ENCODE measurements at regions not wholly inside any gene's neighbourhood (a gene's known extent, or its start where the extent isn't known, plus 50 kb on each side); places are given as distances from the start of the nearest gene placed in this dataset.

GRCh38 chr11:134482865-134483264 lies 70.8 kb upstream of the B3GAT1 start:
- no peaks in the 10 kb centered on the region for H3K4me1 ChIP-seq (ENCODE audit: control insufficient read depth, insufficient read depth, low read length)
- H3K36me3 ChIP-seq (ENCODE audit: control insufficient read depth in 2 of 2, insufficient read depth in 2 of 2, low read length in 2 of 2) = no peaks in the 10 kb centered on the region
- H3K27me3 ChIP-seq (ENCODE audit: control insufficient read depth in 1 of 2, insufficient read depth in 2 of 2, low read length in 2 of 2) = peaks cover 0 to 12% of the 10 kb centered on the region in 2 donors
- no peak overlapping the region for H3K4me3 ChIP-seq (ENCODE audit: low read length in 2 of 2)
- H3K9me3 ChIP-seq (ENCODE audit: control insufficient read depth in 2 of 2, low read length in 2 of 2) = no peaks in the 10 kb centered on the region
- no peak overlapping the region for H3K27ac ChIP-seq (ENCODE audit: low read length)
- no peak overlapping the region for H3K9ac ChIP-seq (ENCODE audit: low read length in 2 of 2)

GRCh38 chr11:134481933-134482527 lies 70.0 kb upstream of the B3GAT1 start:
- no peaks in the 10 kb centered on the region for H3K4me1 ChIP-seq (ENCODE audit: control insufficient read depth, insufficient read depth, low read length)
- no peak overlapping the region for H3K27ac ChIP-seq (ENCODE audit: low read length)
- no peaks in the 10 kb centered on the region for H3K9me3 ChIP-seq (ENCODE audit: control insufficient read depth in 2 of 2, low read length in 2 of 2)
- H3K36me3 ChIP-seq (ENCODE audit: control insufficient read depth in 2 of 2, insufficient read depth in 2 of 2, low read length in 2 of 2) = no peaks in the 10 kb centered on the region
- no peak overlapping the region for H3K9ac ChIP-seq (ENCODE audit: low read length in 2 of 2)
- H3K27me3 ChIP-seq (ENCODE audit: control insufficient read depth in 1 of 2, insufficient read depth in 2 of 2, low read length in 2 of 2) = peaks cover 0 to 9% of the 10 kb centered on the region in 2 donors
- no peak overlapping the region for H3K4me3 ChIP-seq (ENCODE audit: low read length in 2 of 2)

GRCh38 chr11:134481135-134481534 lies 69.1 kb upstream of the B3GAT1 start:
- Histone ChIP-seq H3K36me3 (ENCODE audit: control insufficient read depth in 2 of 2, insufficient read depth in 2 of 2, low read length in 2 of 2) (no peaks in the 10 kb centered on the region), H3K9me3 (ENCODE audit: control insufficient read depth in 2 of 2, low read length in 2 of 2) (no peaks in the 10 kb centered on the region), H3K4me1 (ENCODE audit: control insufficient read depth, insufficient read depth, low read length) (no peaks in the 10 kb centered on the region), H3K27me3 (ENCODE audit: control insufficient read depth in 1 of 2, insufficient read depth in 2 of 2, low read length in 2 of 2) (peaks cover 0 to 8% of the 10 kb centered on the region in 2 donors), H3K27ac (ENCODE audit: low read length) (no peak overlapping the region), H3K9ac (ENCODE audit: low read length in 2 of 2) (no peak overlapping the region), H3K4me3 (ENCODE audit: low read length in 2 of 2) (no peak overlapping the region)

- no peaks in the 10 kb centered on the region for H3K9me3 ChIP-seq (ENCODE audit: control insufficient read depth in 2 of 2, low read length in 2 of 2)
- H3K36me3 ChIP-seq (ENCODE audit: control insufficient read depth in 2 of 2, insufficient read depth in 2 of 2, low read length in 2 of 2) = no peaks in the 10 kb centered on the region
- H3K4me3 ChIP-seq (ENCODE audit: low read length in 2 of 2) = no peak overlapping the region
- H3K27me3 ChIP-seq (ENCODE audit: control insufficient read depth in 1 of 2, insufficient read depth in 2 of 2, low read length in 2 of 2) = peaks cover 4 to 13% of the 10 kb centered on the region in 2 donors
- no peaks in the 10 kb centered on the region for H3K4me1 ChIP-seq (ENCODE audit: control insufficient read depth, insufficient read depth, low read length)
- H3K27ac ChIP-seq (ENCODE audit: low read length) = no peak overlapping the region
- no peak overlapping the region for H3K9ac ChIP-seq (ENCODE audit: low read length in 2 of 2)
Measured at GRCh38 chr11:134480136-134480712, 68.2 kb upstream of the B3GAT1 start.

GRCh38 chr11:134479206-134480135 lies 67.4 kb upstream of the B3GAT1 start:
- Histone ChIP-seq H3K27me3 (ENCODE audit: control insufficient read depth in 1 of 2, insufficient read depth in 2 of 2, low read length in 2 of 2) (peaks cover 7 to 18% of the 10 kb centered on the region in 2 donors), H3K4me1 (ENCODE audit: control insufficient read depth, insufficient read depth, low read length) (no peaks in the 10 kb centered on the region), H3K9ac (ENCODE audit: low read length in 2 of 2) (no peak overlapping the region), H3K4me3 (ENCODE audit: low read length in 2 of 2) (no peak overlapping the region), H3K9me3 (ENCODE audit: control insufficient read depth in 2 of 2, low read length in 2 of 2) (no peaks in the 10 kb centered on the region), H3K27ac (ENCODE audit: low read length) (no peak overlapping the region), H3K36me3 (ENCODE audit: control insufficient read depth in 2 of 2, insufficient read depth in 2 of 2, low read length in 2 of 2) (no peaks in the 10 kb centered on the region)

- Histone ChIP-seq H3K27ac (ENCODE audit: low read length) (no peak overlapping the region), H3K9ac (ENCODE audit: low read length in 2 of 2) (no peak overlapping the region), H3K27me3 (ENCODE audit: control insufficient read depth in 1 of 2, insufficient read depth in 2 of 2, low read length in 2 of 2) (peaks cover 7 to 23% of the 10 kb centered on the region in 2 donors), H3K36me3 (ENCODE audit: control insufficient read depth in 2 of 2, insufficient read depth in 2 of 2, low read length in 2 of 2) (no peaks in the 10 kb centered on the region), H3K4me1 (ENCODE audit: control insufficient read depth, insufficient read depth, low read length) (no peaks in the 10 kb centered on the region), H3K4me3 (ENCODE audit: low read length in 2 of 2) (no peak overlapping the region), H3K9me3 (ENCODE audit: control insufficient read depth in 2 of 2, low read length in 2 of 2) (no peaks in the 10 kb centered on the region)
Measured at GRCh38 chr11:134478611-134479010, 66.6 kb upstream of the B3GAT1 start.

GRCh38 chr11:134478176-134478575 lies 66.1 kb upstream of the B3GAT1 start:
- Histone ChIP-seq H3K9ac (ENCODE audit: low read length in 2 of 2) (no peak overlapping the region), H3K36me3 (ENCODE audit: control insufficient read depth in 2 of 2, insufficient read depth in 2 of 2, low read length in 2 of 2) (no peaks in the 10 kb centered on the region), H3K27me3 (ENCODE audit: control insufficient read depth in 1 of 2, insufficient read depth in 2 of 2, low read length in 2 of 2) (peaks cover 7 to 26% of the 10 kb centered on the region in 2 donors), H3K4me3 (ENCODE audit: low read length in 2 of 2) (no peak overlapping the region), H3K9me3 (ENCODE audit: control insufficient read depth in 2 of 2, low read length in 2 of 2) (no peaks in the 10 kb centered on the region), H3K27ac (ENCODE audit: low read length) (no peak overlapping the region), H3K4me1 (ENCODE audit: control insufficient read depth, insufficient read depth, low read length) (no peaks in the 10 kb centered on the region)

GRCh38 chr11:134477486-134477885 lies 65.4 kb upstream of the B3GAT1 start:
- no peaks in the 10 kb centered on the region for H3K36me3 ChIP-seq (ENCODE audit: control insufficient read depth in 2 of 2, insufficient read depth in 2 of 2, low read length in 2 of 2)
- H3K4me1 ChIP-seq (ENCODE audit: control insufficient read depth, insufficient read depth, low read length) = no peaks in the 10 kb centered on the region
- no peak overlapping the region for H3K4me3 ChIP-seq (ENCODE audit: low read length in 2 of 2)
- peaks cover 13 to 26% of the 10 kb centered on the region in 2 donors for H3K27me3 ChIP-seq (ENCODE audit: control insufficient read depth in 1 of 2, insufficient read depth in 2 of 2, low read length in 2 of 2)
- no peak overlapping the region for H3K9ac ChIP-seq (ENCODE audit: low read length in 2 of 2)
- no peak overlapping the region for H3K27ac ChIP-seq (ENCODE audit: low read length)
- no peaks in the 10 kb centered on the region for H3K9me3 ChIP-seq (ENCODE audit: control insufficient read depth in 2 of 2, low read length in 2 of 2)

GRCh38 chr11:134476435-134477021 lies 64.5 kb upstream of the B3GAT1 start:
- no peaks in the 10 kb centered on the region for H3K36me3 ChIP-seq (ENCODE audit: control insufficient read depth in 2 of 2, insufficient read depth in 2 of 2, low read length in 2 of 2)
- no peak overlapping the region for H3K27ac ChIP-seq (ENCODE audit: low read length)
- no peaks in the 10 kb centered on the region for H3K4me1 ChIP-seq (ENCODE audit: control insufficient read depth, insufficient read depth, low read length)
- H3K4me3 ChIP-seq (ENCODE audit: low read length in 2 of 2) = no peak overlapping the region
- H3K9ac ChIP-seq (ENCODE audit: low read length in 2 of 2) = no peak overlapping the region
- no peaks in the 10 kb centered on the region for H3K9me3 ChIP-seq (ENCODE audit: control insufficient read depth in 2 of 2, low read length in 2 of 2)
- H3K27me3 ChIP-seq (ENCODE audit: control insufficient read depth in 1 of 2, insufficient read depth in 2 of 2, low read length in 2 of 2) = peaks cover 17 to 32% of the 10 kb centered on the region in 2 donors

GRCh38 chr11:134475951-134476350 lies 63.9 kb upstream of the B3GAT1 start:
- H3K4me1 ChIP-seq (ENCODE audit: control insufficient read depth, insufficient read depth, low read length) = no peaks in the 10 kb centered on the region
- H3K36me3 ChIP-seq (ENCODE audit: control insufficient read depth in 2 of 2, insufficient read depth in 2 of 2, low read length in 2 of 2) = no peaks in the 10 kb centered on the region
- H3K4me3 ChIP-seq (ENCODE audit: low read length in 2 of 2) = no peak overlapping the region
- no peaks in the 10 kb centered on the region for H3K9me3 ChIP-seq (ENCODE audit: control insufficient read depth in 2 of 2, low read length in 2 of 2)
- peaks cover 17 to 32% of the 10 kb centered on the region in 2 donors for H3K27me3 ChIP-seq (ENCODE audit: control insufficient read depth in 1 of 2, insufficient read depth in 2 of 2, low read length in 2 of 2)
- H3K9ac ChIP-seq (ENCODE audit: low read length in 2 of 2) = no peak overlapping the region
- H3K27ac ChIP-seq (ENCODE audit: low read length) = no peak overlapping the region

Data from stomach smooth muscle (tissue), 2 donors.